ENCODE measurements at regions not wholly inside any gene's neighbourhood (a gene's known extent, or its start where the extent isn't known, plus 50 kb on each side); places are given as distances from the start of the nearest gene placed in this dataset.
A peak's percentile ranks its signal among the peaks of the same experiment; 100 is the strongest.
"Not testable (repeated sequence)": the region's sequence is repeated elsewhere in the genome, so short reads cannot be mapped to it uniquely, and the experiment has no call there.

DNA sequence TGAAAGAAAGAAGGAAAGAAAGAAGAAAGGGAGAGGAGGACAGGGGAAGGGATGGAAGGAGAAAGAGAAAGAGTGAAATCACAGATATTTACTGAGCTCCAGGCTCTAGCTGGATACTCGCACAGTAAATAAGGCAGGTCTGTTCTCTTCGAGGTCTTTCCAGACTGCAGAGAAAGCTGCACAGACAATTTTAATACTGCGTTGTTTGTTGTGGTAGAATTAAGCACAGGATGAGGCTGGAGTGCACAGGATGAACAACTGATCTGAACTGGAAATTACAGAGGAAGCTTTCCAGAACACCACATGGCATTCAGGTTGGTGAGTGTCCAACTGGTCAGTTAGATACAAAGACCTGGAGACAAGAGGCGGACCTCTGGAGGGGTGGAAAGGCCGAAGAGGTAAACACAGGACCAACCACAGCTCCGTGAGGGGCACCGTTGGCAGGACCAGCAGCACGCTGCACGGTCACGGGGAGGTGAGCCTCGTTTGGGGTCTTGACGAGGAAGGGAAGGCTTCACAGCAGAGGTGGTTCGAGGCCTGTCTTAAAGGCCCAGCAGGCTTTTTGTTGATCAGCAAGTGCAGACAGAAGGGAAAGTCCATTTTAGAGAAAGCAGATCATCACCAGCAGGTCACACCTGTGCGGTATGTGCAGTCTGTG is 121.7 kb downstream of the ATP6V0E2 start:
- not testable (repeated sequence) for FAIRE-seq

DNA sequence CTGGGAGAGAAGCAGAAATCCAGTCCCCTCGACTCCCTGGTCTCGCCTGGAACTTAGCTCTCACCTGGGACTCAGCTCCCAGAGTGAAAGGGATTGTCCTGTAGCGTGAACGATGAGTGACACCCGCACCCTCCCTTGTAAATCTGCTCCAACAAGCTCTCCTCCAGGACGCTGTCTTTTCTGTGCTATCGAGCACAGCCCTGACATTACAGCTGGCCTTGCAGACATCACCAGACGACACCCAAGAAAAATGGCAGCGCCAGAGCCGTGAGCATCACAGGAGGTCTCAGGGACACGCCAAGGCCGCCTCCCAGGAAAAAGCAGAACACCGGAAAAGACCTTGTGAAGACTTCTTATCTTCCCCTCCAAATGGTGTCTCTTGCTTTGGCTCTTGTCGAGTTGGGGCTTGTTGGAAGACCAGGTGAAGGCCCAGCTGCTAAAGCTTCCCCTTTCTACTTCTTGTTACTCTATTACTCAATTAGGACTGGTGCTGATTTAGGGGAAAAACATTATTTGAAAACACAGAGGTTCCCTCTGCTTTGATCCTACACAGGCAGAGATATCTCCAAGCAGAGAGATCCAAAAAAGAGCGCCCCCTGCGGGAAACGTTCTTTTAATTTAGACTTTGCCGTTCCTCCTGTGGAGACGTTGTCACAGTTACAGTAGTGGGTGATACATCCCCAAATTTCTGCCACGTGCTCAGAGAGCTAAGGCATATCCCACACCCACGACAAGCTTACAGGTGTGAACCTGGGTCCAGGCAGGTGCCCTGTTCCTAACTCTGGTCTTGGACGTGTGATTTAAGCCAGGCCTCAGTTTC is 127.2 kb downstream of the ATP6V0E2 start:
- not testable (repeated sequence) for FAIRE-seq

DNA sequence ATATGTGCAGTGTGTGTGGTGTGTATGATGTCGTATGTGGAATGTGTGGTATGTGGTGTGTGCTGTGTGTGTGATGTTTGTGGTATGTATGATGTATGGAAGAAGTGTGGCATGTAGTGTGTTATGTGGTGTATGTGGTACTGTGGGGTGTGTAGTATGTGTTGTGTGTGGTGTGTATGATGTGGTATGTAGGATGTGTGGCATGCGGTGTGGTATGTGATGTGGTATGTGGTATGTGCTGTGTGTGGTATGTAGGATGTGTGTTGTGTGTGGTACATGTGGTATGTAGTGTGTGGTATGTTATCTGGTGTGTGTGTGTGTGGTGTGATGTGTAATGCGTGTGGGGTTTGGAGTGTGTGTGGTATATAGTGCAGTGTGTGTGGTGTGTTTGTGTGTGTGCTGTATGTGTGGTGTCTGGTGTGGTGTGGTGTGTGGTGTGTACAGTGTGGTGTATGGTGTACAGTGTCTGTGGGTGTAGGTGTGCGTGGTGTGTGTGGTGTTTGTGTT is 129.6 kb downstream of the ATP6V0E2 start:
- FAIRE-seq, result no peak

DNA sequence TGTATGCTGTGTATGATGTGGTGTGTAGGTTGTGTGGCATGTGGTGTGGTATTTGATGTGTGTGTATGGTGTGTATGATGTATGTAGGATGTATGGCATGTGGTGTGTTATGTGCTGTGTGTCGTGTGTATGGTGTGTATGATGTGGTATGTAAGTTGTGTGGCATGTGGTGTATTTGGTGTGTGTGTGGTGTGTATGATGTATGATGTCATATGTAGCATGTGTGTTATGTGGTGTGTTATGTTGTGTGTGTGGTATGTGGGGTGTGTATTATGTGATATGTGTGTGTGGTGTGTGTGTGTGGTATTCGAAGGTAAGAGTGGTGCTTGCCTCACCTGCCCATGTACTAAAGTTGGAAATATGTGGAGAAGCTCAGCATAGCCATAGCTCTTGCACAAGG is 130.2 kb downstream of the ATP6V0E2 start:
- FAIRE-seq, result not testable (repeated sequence)

DNA sequence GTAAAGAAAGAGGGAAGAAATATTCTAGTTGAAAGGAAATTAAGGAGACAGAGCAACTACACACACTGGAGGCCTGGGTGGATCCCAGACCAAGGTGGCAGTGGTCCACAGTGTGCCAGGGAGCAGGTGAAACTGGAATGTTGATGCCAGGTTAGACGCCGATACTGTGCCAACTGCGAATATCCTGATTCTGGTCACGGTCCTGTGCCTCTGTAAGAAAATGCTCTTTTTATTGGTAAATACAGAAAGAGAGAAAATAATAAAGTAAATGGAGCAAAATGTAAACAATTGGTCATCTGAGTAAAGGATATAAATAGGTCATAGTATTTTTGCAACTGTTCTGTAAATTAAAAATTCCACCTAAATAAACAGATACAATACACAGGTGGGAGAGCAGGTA is 131.1 kb downstream of the ATP6V0E2 start:
- not testable (repeated sequence) for FAIRE-seq

DNA sequence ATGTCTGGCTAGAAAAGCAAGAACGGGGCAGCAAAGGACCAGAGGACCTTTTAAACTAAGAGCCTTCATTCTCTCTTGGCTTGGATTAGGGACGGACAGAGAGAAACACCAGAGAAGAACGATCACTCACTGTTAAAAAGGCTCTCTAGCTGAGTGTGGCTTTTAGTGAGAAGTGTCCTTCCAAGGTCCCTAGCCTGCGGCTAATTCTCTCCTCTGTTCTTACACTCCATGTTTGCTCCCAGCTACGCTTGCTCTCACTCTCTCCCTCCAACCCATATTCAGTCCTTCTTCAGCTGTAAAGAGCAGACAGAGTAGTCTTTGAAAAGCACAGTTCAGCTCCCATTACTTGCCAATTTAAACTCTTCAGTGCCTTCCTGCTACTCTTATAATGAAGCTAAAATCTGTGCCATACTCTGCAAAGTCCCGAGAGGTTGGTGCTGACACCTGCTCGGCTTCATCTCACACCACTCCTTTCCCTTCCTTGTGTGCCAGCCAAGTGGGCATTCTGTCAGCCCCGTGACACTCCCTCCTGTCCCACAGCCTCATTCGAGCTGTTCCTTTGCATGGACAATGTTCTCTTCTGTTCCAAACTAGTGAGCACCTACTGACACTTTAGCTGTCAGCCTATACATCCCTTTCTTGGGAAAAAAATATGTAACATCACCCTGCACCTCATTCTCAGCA is 136.0 kb downstream of the ATP6V0E2 start:
- FAIRE-seq, result not testable (repeated sequence)

DNA sequence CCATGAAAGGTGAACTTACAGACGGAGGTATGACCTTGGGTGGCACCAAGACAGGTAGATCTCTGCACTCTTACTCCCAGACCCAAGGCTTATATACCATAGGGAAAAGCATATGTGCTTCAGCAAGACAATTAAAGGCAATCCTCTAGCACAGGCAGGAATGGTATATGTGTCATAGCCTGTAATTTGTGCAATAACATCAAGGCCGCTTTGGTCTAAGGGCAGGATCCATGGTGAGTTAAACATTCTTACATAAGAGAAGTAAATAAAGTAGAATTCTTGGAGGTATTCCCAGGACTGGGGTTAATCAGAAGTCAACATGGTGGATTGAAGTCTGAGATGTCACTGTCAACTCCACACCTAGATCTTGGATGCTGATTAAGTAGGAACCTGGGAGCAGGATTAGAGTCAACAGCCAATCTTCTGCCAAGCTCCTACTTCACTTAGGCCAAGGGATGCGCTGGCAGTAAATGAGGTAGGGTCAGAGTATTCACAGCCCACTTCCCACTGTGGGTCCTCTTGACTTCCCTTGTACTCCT is 143.0 kb downstream of the ATP6V0E2 start:
- FAIRE-seq, result not testable (repeated sequence)

DNA sequence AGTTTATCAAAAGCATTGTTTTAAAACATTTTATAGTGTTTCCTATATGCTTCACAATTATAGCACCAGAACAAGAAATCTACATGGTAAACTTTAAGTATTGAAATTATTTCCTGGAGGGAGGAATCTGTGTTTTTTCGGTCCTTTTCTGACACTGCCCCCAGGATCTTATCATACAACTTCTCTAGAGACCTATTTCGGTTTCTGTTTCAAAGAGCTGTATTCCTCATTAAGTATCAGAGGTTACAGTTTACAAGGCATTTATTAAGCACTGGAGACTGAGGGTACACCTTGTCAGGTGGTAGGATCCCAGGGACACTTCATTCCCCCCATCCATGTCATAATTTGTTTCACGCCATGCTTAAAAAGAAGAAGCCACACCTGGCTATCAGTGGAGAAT is 146.4 kb downstream of the ATP6V0E2 start:
- not testable (repeated sequence) for FAIRE-seq

DNA sequence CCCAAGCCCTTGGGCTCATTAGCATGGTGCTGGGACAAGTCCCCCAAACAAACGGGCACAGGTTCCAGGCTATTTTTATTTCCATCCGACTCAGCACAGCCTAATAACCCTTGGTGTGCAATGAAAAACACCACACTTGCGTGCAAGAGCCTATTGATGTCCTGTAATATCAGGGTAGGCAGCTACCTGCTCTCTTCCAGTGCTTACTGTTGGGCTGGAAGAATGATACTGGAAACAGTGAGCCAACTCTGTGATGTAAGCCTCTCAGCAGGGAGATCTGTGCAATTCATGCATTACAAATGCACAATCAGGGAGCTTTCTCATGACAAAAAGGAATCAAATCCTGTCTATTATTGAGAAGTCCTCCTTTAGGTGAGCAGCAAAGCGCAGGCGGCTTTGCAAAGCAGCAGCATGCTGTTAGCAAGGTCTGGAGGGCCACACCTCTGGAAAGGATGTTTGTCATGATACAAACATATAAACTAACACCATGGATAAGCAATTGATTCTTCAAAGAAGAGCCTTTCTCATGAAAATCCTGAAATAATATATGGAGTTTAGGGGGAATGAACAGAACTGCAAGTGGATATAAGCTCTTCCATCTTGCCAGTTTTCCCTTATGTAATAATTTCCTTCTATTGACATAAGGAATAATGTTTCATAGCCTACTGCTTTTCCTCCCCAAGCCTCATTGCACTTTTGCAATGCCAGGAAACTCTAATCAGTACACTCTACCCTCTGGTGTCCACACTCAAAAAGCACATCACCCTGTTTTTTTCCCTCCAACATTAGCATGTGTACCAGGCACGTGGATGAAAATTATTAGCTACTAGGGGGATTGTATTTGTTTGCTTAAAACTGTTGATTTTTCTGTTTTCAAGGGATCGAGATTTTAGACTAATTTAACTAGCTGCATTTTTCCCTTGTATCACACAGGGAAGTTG is 151.1 kb downstream of the ATP6V0E2 start:
- FAIRE-seq, result not testable (repeated sequence)

DNA sequence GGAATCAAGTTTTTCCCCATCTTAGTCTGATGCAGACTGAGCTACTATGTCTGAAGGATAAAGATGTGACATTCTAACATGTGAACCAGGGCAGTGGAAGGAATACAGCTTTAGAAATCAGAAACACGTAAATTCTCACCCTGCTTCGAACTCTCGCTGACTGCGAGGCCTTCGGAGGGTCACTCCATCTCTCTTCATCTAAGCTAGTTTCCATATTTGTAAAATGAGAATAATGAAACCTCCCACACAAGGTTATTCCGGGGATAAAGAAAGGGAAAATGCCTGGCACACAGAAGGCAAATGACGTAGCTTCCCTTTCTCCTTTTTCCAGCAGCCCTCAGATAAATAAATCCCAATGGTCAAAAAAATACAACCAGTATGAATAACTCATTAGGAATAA is 152.0 kb downstream of the ATP6V0E2 start:
- FAIRE-seq, result not testable (repeated sequence)

DNA sequence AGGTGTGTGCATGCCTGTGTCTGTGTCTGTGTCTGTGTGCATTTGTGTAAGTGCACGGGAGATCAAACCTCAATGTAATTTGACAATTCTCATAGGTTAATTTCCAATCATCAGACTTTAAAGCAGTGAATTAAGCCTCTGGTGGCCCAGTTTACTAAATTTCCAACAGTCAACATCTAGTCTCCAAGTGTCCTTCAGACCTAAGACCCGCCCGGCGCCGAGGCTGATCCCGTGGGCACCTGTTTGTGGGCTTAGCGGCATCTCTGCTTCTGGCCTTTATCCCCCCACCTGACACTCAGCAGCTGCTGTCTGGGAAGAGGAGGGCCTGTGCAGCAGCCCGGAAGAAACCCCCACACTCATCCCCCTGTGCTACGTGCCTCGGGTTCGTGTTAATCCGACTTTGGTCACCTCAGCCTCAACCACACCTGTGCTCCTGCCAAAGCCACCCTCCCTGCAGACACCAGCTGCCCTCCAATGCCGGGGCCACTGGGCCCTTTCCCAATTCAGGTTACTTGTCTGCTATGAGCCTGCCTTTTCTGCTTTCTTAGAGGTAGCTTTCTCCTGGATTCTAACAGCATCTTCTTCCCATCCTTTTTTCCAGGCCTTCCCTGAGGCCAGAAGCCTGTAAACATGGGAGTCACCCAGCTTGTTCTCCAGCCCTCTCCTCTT is 154.7 kb downstream of the ATP6V0E2 start:
- not testable (repeated sequence) for FAIRE-seq

DNA sequence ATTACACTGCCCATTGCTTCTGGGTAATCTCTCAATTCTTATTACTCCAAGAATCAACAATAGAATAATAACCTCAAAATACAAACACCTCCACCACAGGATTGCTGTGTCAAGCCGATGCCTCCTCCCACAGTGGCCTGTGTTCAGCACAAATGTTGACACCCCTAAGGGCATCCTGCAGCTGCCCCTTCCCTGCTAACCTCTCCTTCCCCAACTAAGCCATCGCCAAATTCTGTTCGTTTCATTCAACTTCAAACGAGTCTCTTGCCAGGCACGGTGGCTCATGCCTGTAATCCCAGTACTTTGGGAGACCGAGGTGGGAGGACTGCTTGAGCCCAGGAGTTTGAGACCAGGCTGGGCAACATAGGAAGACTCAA is 155.2 kb downstream of the ATP6V0E2 start:
- not testable (repeated sequence) for FAIRE-seq

DNA sequence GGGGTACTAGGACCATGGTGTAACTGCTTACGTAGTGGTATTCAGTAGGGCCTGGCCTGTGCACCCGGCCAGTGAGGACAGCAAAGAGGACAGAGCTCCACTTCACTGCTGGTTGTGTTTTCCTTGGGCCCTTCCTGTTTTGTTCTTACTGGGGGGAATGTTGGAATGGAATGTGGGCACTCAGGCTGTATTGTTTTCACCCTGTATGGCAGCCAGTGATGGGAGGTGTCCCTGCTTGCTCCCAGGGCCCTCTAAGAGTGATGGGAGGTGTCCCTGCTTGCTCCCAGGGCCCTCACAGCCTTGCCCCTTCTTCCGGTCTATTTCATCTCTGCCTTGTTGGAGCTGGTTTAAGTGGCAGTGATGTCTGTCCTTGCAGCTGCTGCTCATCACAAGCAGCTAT is 158.0 kb downstream of the ATP6V0E2 start:
- not testable (repeated sequence) for FAIRE-seq

DNA sequence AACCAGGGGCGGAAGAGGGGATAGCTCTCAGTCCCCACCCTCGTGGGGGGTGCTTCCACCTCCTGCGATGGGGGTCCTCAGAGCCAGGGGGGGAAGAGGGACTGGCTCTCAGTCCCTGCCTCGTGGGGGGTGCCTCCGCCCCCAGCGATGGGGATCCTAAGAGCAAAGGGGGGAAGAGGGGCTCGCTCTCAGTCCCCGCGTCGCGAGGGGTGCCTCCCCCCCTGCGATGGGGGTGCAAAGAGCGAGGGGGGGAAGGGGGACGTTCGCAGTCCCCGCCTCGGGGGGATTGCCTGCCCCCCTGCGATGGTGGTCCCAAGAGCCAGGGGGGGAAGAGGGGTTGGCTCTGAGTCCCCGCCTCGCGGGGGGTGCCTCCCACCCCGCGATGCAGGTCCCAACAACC is 159.9 kb downstream of the ATP6V0E2 start:
- FAIRE-seq, result not testable (repeated sequence)

DNA sequence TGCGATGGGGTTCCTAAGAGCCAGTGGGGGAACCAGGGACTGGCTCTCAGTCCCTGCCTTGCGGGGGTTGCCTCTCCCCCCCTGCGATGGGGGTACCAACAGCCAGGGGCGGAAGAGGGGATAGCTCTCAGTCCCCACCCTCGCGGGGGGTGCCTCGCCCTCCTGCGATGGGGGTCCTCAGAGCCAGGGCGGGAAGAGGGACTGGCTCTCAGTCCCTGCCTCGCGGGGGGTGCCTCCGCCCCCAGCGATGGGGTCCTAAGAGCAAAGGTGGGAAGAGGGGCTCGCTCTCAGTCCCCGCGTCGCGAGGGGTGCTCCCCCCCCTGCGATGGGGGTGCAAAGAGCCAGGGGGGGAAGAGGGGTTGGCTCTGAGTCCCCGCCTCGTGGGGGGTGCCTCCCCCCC is 162.0 kb downstream of the ATP6V0E2 start:
- not testable (repeated sequence) for FAIRE-seq

DNA sequence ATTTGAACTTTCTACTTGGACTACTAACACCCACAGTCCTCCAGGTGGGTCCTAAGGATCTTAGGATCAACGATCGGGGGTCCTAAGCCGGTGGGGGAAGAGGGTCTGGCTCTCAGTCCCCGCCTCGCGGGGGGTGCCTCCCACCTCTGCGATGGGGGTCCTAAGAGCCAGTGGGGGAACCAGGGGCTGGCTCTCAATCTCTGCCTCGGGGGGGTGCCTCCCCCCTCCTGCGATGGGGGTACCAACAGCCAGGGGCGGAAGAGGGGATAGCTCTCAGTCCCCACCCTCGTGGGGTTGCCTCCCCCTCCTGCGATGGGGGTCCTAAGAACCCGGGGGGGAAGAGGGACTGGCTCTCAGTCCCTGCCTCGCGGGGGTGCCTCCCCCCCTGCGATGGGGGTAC is 165.3 kb downstream of the ATP6V0E2 start:
- not testable (repeated sequence) for FAIRE-seq

DNA sequence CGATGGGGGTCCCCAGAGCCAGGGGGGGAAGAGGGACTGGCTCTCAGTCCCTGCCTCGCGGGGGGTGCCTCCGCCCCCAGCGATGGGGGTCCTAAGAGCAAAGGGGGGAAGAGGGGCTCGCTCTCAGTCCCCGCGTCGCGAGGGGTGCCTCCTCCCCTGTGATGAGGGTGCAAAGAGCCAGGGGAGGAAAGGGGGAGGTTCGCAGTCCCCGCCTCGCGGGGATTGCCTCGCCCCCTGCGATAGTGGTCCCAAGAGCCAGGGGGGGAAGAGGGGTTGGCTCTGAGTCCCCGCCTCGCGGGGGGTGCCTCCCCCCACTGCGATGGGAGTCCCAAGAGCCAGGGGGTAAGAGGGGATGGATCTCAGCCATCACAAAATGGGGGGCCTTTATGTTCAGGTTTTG is 168.5 kb downstream of the ATP6V0E2 start:
- not testable (repeated sequence) for FAIRE-seq

DNA sequence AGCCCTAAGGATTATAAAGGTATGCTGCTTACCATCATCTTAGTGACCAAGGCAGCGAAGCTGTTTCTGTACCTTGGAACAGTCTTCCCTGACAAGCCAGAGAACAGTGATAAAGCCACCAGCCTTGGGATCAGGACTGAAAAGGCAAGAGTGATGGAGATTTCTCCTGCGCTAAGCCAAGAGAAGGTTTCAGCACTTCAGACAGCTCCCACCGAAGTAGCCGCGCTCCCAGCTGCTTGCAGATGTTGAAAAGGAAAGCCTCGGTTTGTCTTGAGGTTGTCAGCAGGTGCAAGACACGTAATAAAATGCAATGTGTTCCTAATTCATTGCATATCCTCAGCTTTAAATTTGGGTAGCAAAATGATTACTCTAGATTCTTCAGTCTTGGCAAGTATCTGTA is 171.0 kb downstream of the ATP6V0E2 start:
- not testable (repeated sequence) for FAIRE-seq

DNA sequence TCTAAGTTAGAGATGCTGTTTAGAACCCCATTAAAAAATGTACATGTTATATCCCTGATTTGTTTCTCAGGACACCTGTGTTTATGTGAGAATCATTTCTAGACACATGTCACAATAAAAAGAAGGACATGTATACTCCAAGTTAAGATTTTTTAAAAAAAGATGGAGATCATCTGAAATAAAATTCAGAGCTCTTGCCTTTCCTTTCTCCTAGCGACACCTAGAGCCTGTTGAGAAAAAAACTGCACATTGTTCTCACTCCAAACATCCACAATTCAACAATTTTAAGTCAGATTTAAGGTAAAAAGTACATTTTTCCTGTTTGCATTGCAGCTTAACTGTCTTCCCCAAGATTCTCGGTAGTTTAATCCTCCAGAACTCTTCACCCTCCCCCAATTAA is 171.8 kb downstream of the ATP6V0E2 start:
- FAIRE-seq, result peak; percentile 60

DNA sequence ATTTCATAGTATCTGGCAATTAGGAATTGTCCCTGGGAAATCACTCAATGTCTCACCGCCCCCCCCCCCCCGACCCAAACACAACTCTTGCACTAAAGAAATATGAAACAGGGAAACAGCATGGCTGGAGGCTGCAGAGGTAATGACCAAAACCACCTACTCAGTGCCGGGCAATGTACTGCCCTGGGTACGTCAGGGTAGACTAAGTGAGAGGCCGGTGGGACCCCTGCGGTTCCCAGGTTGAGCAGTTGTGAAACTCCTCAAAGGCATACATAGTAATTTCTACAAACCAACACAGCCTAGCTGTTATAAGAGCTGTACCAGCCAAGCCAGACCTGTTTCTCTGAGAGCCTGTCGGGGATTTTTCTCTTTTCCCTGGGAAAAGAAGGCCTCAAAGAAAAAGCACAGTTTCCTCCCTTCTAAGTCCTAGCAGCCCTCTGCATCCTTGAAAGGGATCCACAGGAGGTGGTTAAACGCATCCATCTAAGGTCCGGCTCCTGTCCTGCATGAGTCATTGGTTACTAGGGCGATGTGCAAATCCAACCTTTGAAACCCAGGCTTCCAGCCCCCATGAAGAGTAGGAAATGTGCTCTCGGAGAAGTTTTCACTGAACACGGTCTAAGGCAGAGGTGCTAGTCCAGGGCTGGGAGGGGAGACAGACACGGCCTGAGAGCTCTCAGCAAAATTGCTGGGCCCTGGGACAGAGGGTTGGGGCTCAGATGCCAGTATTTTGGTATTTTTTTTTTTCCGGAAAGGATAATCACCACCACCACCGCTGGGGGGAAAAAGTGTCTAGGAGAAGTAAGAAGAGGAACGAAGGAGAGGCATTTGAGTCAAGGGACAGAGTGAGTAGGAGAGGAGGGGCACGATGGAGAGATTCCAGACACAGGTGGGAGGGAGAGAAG is 172.8 kb downstream of the ATP6V0E2 start:
- not testable (repeated sequence) for FAIRE-seq
